HG03064 (cell line): ENCODE measurements at regions not wholly inside any gene's neighbourhood (a gene's known extent, or its start where the extent isn't known, plus 50 kb on each side); places are given as distances from the start of the nearest gene placed in this dataset.

Experiments
- ATAC-seq: cut with Tn5 transposase; IDR thresholded peaks from one replicate; pipeline ENCODE4 v1.9.1; 2021; ENCODE audit warnings: low read depth; ENCODE audit not compliant: unreplicated experiment

GRCh38 chr5:28249771-28250415 is 1211.5 kb upstream of the CDH9 start:
- no peak for ATAC-seq

- ATAC-seq, result no peak
These were observed 1196.1 kb upstream of the CDH9 start for GRCh38 chr5:28234356-28234968.

GRCh38 chr5:28226407-28226806 is 1188.0 kb upstream of the CDH9 start:
- ATAC-seq, result no peak

- no peak for ATAC-seq
These were observed 1181.2 kb upstream of the CDH9 start for GRCh38 chr5:28219539-28219938.

GRCh38 chr5:28217695-28218094 is 1179.3 kb upstream of the CDH9 start:
- no peak for ATAC-seq

GRCh38 chr5:28216939-28217360 is 1178.6 kb upstream of the CDH9 start:
- no peak for ATAC-seq

GRCh38 chr5:28215091-28215490 is 1176.7 kb upstream of the CDH9 start:
- ATAC-seq, result no peak

GRCh38 chr5:28214292-28214691 is 1175.9 kb upstream of the CDH9 start:
- ATAC-seq, result no peak

- ATAC-seq, result no peak
These were observed 1170.0 kb upstream of the CDH9 start for GRCh38 chr5:28208356-28208755.

- ATAC-seq, result no peak
These were observed 1151.6 kb upstream of the CDH9 start for GRCh38 chr5:28190011-28190410.

GRCh38 chr5:28174691-28175090 is 1136.3 kb upstream of the CDH9 start:
- ATAC-seq, result no peak

GRCh38 chr5:28165096-28165495 is 1126.7 kb upstream of the CDH9 start:
- no peak for ATAC-seq

GRCh38 chr5:28164568-28164967 is 1126.2 kb upstream of the CDH9 start:
- ATAC-seq, result no peak

GRCh38 chr5:28156981-28157380 is 1118.6 kb upstream of the CDH9 start:
- ATAC-seq, result no peak

- ATAC-seq, result no peak
These were observed 1105.1 kb upstream of the CDH9 start for GRCh38 chr5:28143519-28143918.

- ATAC-seq, result no peak
These were observed 1093.8 kb upstream of the CDH9 start for GRCh38 chr5:28132151-28132550.

GRCh38 chr5:28117691-28118090 is 1079.3 kb upstream of the CDH9 start:
- no peak for ATAC-seq

GRCh38 chr5:28117273-28117672 is 1078.9 kb upstream of the CDH9 start:
- no peak for ATAC-seq

- no peak for ATAC-seq
These were observed 1072.4 kb upstream of the CDH9 start for GRCh38 chr5:28110781-28111180.

GRCh38 chr5:28104080-28104479 is 1065.7 kb upstream of the CDH9 start:
- ATAC-seq, result no peak

- ATAC-seq, result no peak
These were observed 1045.7 kb upstream of the CDH9 start for GRCh38 chr5:28084069-28084468.

GRCh38 chr5:28082610-28083009 is 1044.2 kb upstream of the CDH9 start:
- ATAC-seq, result no peak
